HCT116 (cell line): ENCODE measurements at regions not wholly inside any gene's neighbourhood (a gene's known extent, or its start where the extent isn't known, plus 50 kb on each side); places are given as distances from the start of the nearest gene placed in this dataset.

Source experiments
- ATAC-seq: fragments of 200-7000 bp; cut with Tn5 transposase; 2 replicates; pipeline ENCODE4 v1.9.1; 2020; ENCODE audit warnings: mild to moderate bottlenecking, moderate library complexity
- BruUV-seq: library from RNA; stranded (reverse); fragments of 400-500 nt; replicated peaks from 2 replicates; lab custom pipeline; 2021; lab: Mats Ljungman, UMichigan
- CTCF ChIA-PET: fragments of 300-600 bp; sonication (Branson Sonifier 250); formaldehyde crosslinking; loops from one replicate; lab custom pipeline; 2021; ENCODE audit warnings: antibody characterized with exemption; lab: Charles Lee
- POLR2A ChIA-PET: fragments of 300-600, 350-600 bp; sonication (Branson Sonifier 250); formaldehyde crosslinking; loops from one replicate; lab custom pipeline; 2021; ENCODE audit warnings: antibody characterized with exemption; lab: Charles Lee
- RAD21 ChIA-PET, 2 experiments: fragments of 300-600 bp; sonication (Branson Sonifier 250); formaldehyde crosslinking; loops; one replicate each; lab custom pipeline; 2023; ENCODE audit warnings: low total read pairs in 2 of 2; ENCODE audit not compliant: uncharacterized antibody in 2 of 2, unreplicated experiment in 2 of 2, low non-redundant PET in 1 of 2; lab: Charles Lee
- DNase-seq: peaks from one replicate; pipeline ENCODE4 v3.0.0-alpha.2; 2010; ENCODE audit warnings: low read depth, low spot score
- H2AFZ ChIP-seq: fragments of 200-600 bp; shearing (Covaris generic), sonication (generic); 2 replicates; pipeline ENCODE4 v1.6.1; 2017; ENCODE audit warnings: low read depth, mixed run types, mixed read lengths, antibody characterized with exemption, low read length; ENCODE audit not compliant: poor library complexity, severe bottlenecking
- H3K27ac ChIP-seq: 2 replicates; pipeline ENCODE4 v1.5.1; 2012; ENCODE audit warnings: low read depth, low read length
- H3K27me3 ChIP-seq: fragments of 200-600 bp; sonication (generic); 2 replicates; pipeline ENCODE4 v1.6.1; 2016; ENCODE audit warnings: mixed run types, low read length, mixed read lengths; ENCODE audit not compliant: insufficient read depth
- H3K36me3 ChIP-seq, 2 experiments: fragments of 200-500 bp in 1 of 2; fragments of 200-600 bp in 1 of 2; sonication (Bioruptor generic) in 1 of 2; sonication (generic) in 1 of 2; 2 replicates each; pipeline versions ENCODE4 v1.5.1 to v1.6.1; 2014 to 2016; ENCODE audit warnings: low read length in 2 of 2, inconsistent platforms in 1 of 2, mixed read lengths in 1 of 2, mixed run types in 1 of 2; ENCODE audit not compliant: insufficient read depth in 2 of 2, control insufficient read depth in 1 of 2
- H3K4me1 ChIP-seq, 2 experiments: fragments of 200-600 bp in 1 of 2; sonication (generic) in 1 of 2; 2 replicates each; pipeline versions ENCODE4 v1.5.1 to v1.6.1; 2012 to 2017; ENCODE audit warnings: low read length in 2 of 2, inconsistent platforms in 1 of 2, mild to moderate bottlenecking in 1 of 2, mixed read lengths in 1 of 2, mixed run types in 1 of 2, moderate library complexity in 1 of 2; ENCODE audit not compliant: insufficient read depth in 2 of 2, control insufficient read depth in 1 of 2
- H3K4me2 ChIP-seq: fragments of 200-600 bp; sonication (generic); 2 replicates; pipeline ENCODE4 v1.6.1; 2017; ENCODE audit warnings: mixed run types, low read length, mixed read lengths
- H3K4me3 ChIP-seq, 2 experiments: fragments of 200-600 bp in 1 of 2; sonication (generic) in 1 of 2; replicated peaks in 1 of 2; 2 replicates each; pipeline ENCODE4 v1.5.1; 2011 to 2016; ENCODE audit warnings: low read length in 2 of 2, control low read depth in 1 of 2, low read depth in 1 of 2, mild to moderate bottlenecking in 1 of 2, mixed read lengths in 1 of 2, mixed run types in 1 of 2
- H3K79me2 ChIP-seq: fragments of 200-600 bp; sonication (generic); 2 replicates; pipeline ENCODE4 v1.6.1; 2017; ENCODE audit warnings: mild to moderate bottlenecking, mixed run types, low read length, moderate library complexity, mixed read lengths; ENCODE audit not compliant: insufficient read depth
- H3K9ac ChIP-seq: fragments of 200-600 bp; sonication (generic); 2 replicates; pipeline ENCODE4 v1.6.1; 2016; ENCODE audit warnings: low read length, mixed read lengths
- H3K9me2 ChIP-seq: fragments of 200-600 bp; sonication (generic), shearing (Covaris generic); 2 replicates; pipeline ENCODE4 v1.6.1; 2017; ENCODE audit warnings: mixed run types, mild to moderate bottlenecking, moderate library complexity; ENCODE audit not compliant: insufficient read depth
- H3K9me3 ChIP-seq, 2 experiments: fragments of 200-500 bp in 1 of 2; fragments of 200-600 bp in 1 of 2; sonication (Bioruptor generic) in 1 of 2; sonication (generic) in 1 of 2; 2 replicates each; pipeline ENCODE4 v1.6.1; 2014 to 2017; ENCODE audit warnings: low read length in 2 of 2, mixed read lengths in 2 of 2, inconsistent platforms in 1 of 2, low read depth in 1 of 2, mild to moderate bottlenecking in 1 of 2, mixed run types in 1 of 2, moderate library complexity in 1 of 2; ENCODE audit not compliant: control insufficient read depth in 1 of 2, insufficient read depth in 1 of 2
- H4K20me1 ChIP-seq: fragments of 200-600 bp; sonication (generic), shearing (Covaris generic); 2 replicates; pipeline ENCODE4 v1.6.1; 2017; ENCODE audit warnings: mixed run types, mild to moderate bottlenecking, moderate library complexity; ENCODE audit not compliant: insufficient read depth
- CBX3 ChIP-seq: IDR thresholded peaks from 2 replicates; pipeline ENCODE4 v1.6.1; 2012; ENCODE audit warnings: low read depth
- CEBPB ChIP-seq: IDR thresholded peaks from 2 replicates; pipeline ENCODE4 v1.6.1; 2012; ENCODE audit warnings: low read depth
- EGR1 ChIP-seq: IDR thresholded peaks from 2 replicates; pipeline ENCODE4 v1.6.1; 2012; ENCODE audit warnings: low read depth
- FOSL1 ChIP-seq: IDR thresholded peaks from 2 replicates; pipeline ENCODE4 v1.6.1; 2012; ENCODE audit warnings: low read depth
- POLR2AphosphoS5 ChIP-seq: IDR thresholded peaks from 2 replicates; pipeline ENCODE4 v1.6.1; 2011; ENCODE audit warnings: mild to moderate bottlenecking, low read depth, low read length, moderate library complexity
- SRF ChIP-seq: IDR thresholded peaks from 2 replicates; pipeline ENCODE4 v1.6.1; 2012; ENCODE audit warnings: low read depth
- TCF7L2 ChIP-seq: IDR thresholded peaks from 2 replicates; pipeline ENCODE4 v1.7.0; 2011; ENCODE audit warnings: borderline replicate concordance, inconsistent platforms; ENCODE audit not compliant: insufficient read depth, insufficient read length; ENCODE audit errors: extremely low read depth
- intact Hi-C: fragments of 100-400 bp; cut with micrococcal nuclease; formaldehyde crosslinking; loops from 2 replicates; pipeline ENCODE4 v1.10.0; 2022
- TF ChIP-seq, protein P1 (sequence below), 3 experiments: fragments of 200-600 bp in 1 of 3; sonication (generic) in 1 of 3; IDR thresholded peaks in 2 of 3; conservative IDR thresholded peaks in 1 of 3; 2 replicates each; pipeline ENCODE4 v1.5.1; 2012 to 2017; ENCODE audit warnings: low read depth in 2 of 3, low read length in 2 of 3, antibody characterized with exemption in 1 of 3, borderline replicate concordance in 1 of 3, control low read depth in 1 of 3, mild to moderate bottlenecking in 1 of 3, mixed read lengths in 1 of 3, mixed run types in 1 of 3, moderate library complexity in 1 of 3; ENCODE audit not compliant: insufficient read depth in 1 of 3
- TF ChIP-seq, protein P2 (sequence below): IDR thresholded peaks from 2 replicates; pipeline ENCODE4 v1.6.1; 2011; ENCODE audit warnings: mild to moderate bottlenecking, low read length, moderate library complexity; ENCODE audit not compliant: insufficient replicate concordance; ENCODE audit errors: extremely low read depth

- Histone ChIP-seq H3K9ac (no peak overlapping the region), H3K36me3 (no peaks in the 10 kb centered on the region; a peak in 1 of 4 replicates), H3K27me3 (no peaks in the 10 kb centered on the region), H4K20me1 (no peaks in the 10 kb centered on the region), H3K4me2 (no peak overlapping the region), H3K27ac (no peak overlapping the region), H3K9me2 (no peaks in the 10 kb centered on the region), H2AFZ (no peak overlapping the region)
- CTCF ChIA-PET: no interaction called here
- no peak for ATAC-seq
- TF ChIP-seq POLR2AphosphoS5: no peak
- TF ChIP-seq TCF7L2: no peak
- TF ChIP-seq, protein P1, sequence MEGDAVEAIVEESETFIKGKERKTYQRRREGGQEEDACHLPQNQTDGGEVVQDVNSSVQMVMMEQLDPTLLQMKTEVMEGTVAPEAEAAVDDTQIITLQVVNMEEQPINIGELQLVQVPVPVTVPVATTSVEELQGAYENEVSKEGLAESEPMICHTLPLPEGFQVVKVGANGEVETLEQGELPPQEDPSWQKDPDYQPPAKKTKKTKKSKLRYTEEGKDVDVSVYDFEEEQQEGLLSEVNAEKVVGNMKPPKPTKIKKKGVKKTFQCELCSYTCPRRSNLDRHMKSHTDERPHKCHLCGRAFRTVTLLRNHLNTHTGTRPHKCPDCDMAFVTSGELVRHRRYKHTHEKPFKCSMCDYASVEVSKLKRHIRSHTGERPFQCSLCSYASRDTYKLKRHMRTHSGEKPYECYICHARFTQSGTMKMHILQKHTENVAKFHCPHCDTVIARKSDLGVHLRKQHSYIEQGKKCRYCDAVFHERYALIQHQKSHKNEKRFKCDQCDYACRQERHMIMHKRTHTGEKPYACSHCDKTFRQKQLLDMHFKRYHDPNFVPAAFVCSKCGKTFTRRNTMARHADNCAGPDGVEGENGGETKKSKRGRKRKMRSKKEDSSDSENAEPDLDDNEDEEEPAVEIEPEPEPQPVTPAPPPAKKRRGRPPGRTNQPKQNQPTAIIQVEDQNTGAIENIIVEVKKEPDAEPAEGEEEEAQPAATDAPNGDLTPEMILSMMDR (IDR thresholded peaks at IDR 0.05 in 2 of 3, conservative IDR thresholded peaks at IDR 0.05 in 1 of 3; ENCODE audit: borderline replicate concordance in 1 of 3, insufficient read depth in 1 of 3, low read depth in 2 of 3, low read length in 2 of 3): no peak
- no peak for TF ChIP-seq EGR1
- TF ChIP-seq, all 23 proteins: peak for 0
- Histone ChIP-seq H3K4me1 (no peaks in the 10 kb centered on the region), H3K79me2 (no peaks in the 10 kb centered on the region), H3K9me3 (peaks cover 3 to 9% of the 10 kb centered on the region in 2 experiments; a peak in 2 of 4 replicates), H3K4me3 (no peak overlapping the region)
- POLR2A ChIA-PET: no interaction called here
- no TSS peak for BruUV-seq
- RAD21 ChIA-PET: no interaction called here
- no peak for DNase-seq
- intact Hi-C loops: no loop called here
Observed at GRCh38 chr5:164217464-164217863, 712.0 kb downstream of the MAT2B start.

DNA sequence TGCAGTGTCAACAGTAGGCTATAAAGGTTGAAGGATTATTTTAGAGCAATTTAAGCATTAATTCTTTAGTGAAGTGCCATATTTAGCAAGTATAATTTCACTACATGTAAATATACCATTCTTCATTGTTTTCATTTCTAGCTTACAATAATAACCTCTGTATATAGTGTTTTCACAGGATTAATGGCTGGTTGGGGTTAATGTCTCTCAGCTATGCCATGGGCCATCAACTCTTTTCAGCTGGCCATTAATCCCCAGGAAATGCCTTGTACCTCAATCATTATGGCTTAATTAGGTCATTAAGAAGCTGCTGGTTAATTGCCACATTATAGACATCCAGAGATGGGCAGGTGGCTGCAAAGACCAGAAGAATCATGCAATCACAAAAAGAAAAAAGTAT is 715.1 kb downstream of the MAT2B start:
- CTCF ChIA-PET: no interaction called here
- ATAC-seq: no peak
- POLR2A ChIA-PET: no interaction called here

More for the DNA sequence above, 715.1 kb downstream of the MAT2B start:
- Histone ChIP-seq H3K79me2 (no peaks in the 10 kb centered on the region), H3K4me2 (no peak overlapping the region), H3K36me3 (no peaks in the 10 kb centered on the region; a peak in 1 of 4 replicates), H3K27me3 (no peaks in the 10 kb centered on the region), H4K20me1 (no peaks in the 10 kb centered on the region), H3K9ac (no peak overlapping the region), H2AFZ (no peak overlapping the region), H3K4me3 (no peak overlapping the region), H3K9me3 (peaks cover 3 to 12% of the 10 kb centered on the region in 2 experiments; a peak in 2 of 4 replicates), H3K9me2 (no peaks in the 10 kb centered on the region), H3K27ac (no peak overlapping the region), H3K4me1 (no peaks in the 10 kb centered on the region)
- DNase-seq: no peak
- intact Hi-C loops: no loop called here
- TF ChIP-seq, protein P2, sequence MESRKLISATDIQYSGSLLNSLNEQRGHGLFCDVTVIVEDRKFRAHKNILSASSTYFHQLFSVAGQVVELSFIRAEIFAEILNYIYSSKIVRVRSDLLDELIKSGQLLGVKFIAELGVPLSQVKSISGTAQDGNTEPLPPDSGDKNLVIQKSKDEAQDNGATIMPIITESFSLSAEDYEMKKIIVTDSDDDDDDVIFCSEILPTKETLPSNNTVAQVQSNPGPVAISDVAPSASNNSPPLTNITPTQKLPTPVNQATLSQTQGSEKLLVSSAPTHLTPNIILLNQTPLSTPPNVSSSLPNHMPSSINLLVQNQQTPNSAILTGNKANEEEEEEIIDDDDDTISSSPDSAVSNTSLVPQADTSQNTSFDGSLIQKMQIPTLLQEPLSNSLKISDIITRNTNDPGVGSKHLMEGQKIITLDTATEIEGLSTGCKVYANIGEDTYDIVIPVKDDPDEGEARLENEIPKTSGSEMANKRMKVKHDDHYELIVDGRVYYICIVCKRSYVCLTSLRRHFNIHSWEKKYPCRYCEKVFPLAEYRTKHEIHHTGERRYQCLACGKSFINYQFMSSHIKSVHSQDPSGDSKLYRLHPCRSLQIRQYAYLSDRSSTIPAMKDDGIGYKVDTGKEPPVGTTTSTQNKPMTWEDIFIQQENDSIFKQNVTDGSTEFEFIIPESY: no peak
- TF ChIP-seq FOSL1 (no peak), CEBPB (no peak), SRF (no peak), CBX3 (no peak), TCF7L2 (no peak)
- RAD21 ChIA-PET: no interaction called here
- BruUV-seq: no TSS peak
